HG03575 (cell line): ENCODE measurements at regions not wholly inside any gene's neighbourhood (a gene's known extent, or its start where the extent isn't known, plus 50 kb on each side); places are given as distances from the start of the nearest gene placed in this dataset.
"Not testable (repeated sequence)": the region's sequence is repeated elsewhere in the genome, so short reads cannot be mapped to it uniquely, and the experiment has no call there.

Experiments used
- ATAC-seq: cut with Tn5 transposase; IDR thresholded peaks from one replicate; pipeline ENCODE4 v1.9.1; 2021; ENCODE audit not compliant: unreplicated experiment, insufficient number of reproducible peaks, low FRiP score; ENCODE audit errors: extremely low read depth

DNA sequence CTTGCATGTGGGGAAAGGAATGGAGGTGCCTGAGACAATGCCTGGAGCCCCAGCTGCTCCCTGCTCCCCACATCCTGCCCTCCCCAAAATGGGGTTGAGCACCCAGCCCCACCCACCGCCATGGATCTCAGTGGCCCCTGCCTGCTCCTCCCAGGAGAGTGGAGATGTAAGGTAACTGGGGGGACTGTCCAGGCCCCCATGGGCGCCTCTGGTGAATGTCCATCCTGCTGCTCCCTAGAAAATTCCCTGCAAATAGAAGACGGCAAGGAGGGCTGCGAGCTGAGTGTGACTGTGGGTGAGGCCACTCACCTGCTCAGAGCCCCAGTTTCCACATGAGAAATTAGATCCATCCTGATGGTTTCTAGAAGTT lies 101.6 kb downstream of the RAMP3 start:
- ATAC-seq, result no peak

DNA sequence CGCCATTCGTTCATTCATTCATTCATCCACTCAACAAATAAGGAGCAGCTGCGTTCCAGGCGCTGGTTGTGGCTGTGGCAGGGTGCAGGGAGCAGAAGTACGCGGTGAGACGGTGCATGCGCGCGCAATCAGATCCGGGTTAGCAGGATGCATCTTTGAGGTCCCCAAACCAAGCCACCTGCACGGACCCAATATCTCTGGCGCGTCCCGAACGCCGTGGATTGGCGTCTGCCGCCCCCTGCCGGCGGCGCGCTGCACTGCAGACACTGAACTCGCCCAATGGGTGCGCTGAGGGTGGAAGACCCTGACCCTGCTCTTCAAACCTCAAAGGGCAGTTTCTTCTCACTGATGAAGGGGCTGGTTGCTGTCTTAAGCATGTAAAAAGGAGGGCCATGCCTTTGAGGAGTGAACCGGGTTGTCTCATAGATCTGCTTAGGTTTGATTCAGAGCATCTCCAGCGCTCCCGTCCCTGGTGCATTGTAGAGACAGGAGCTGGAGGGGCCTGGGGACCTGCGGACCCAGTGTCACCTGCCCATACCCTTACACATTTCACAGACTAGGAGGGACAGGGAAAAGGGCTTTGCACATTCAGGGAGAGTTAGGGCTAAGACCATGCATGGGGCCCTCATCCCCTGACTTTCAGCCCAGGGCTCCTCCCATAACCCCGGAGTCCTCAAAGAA lies 102.5 kb downstream of the RAMP3 start:
- ATAC-seq, result no peak

DNA sequence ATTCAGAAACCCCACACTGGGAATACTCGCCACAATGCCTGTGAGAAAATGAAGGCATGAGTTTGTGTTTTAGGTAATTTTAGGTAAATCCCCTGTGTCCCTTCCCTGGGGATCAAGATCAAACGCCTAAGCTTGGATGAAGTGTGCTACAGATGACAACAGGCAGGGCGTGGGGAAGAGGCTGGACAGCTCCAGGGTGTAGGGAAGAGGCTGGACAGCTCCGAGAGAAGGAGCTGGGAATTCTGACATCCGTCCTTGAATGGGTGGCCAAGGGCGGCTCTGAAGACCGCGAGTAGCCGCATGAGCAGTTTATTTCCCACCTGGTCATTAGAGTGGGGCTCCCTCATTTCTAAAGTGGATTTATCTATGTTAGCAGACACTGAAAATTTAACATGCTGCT lies 109.7 kb downstream of the RAMP3 start:
- ATAC-seq, result no peak

DNA sequence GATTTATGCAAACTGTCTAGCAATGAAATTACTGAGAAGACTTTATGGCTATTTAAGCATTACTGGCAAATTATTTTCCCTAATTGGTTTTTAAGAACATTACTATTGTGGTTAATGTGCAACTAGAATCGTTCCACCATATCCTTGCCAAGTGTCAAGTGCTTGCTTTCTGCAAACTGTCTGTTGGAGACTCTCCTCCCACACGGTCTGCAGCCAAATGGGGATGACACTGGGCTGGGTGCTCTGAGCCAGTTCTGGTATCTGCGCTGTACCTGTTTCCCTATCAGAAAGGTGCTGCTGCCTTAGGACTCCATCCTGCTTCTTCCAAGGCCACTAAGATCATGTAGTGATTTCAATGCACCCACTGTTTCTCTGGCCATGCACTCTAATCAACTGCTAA lies 110.4 kb downstream of the RAMP3 start:
- no peak for ATAC-seq

DNA sequence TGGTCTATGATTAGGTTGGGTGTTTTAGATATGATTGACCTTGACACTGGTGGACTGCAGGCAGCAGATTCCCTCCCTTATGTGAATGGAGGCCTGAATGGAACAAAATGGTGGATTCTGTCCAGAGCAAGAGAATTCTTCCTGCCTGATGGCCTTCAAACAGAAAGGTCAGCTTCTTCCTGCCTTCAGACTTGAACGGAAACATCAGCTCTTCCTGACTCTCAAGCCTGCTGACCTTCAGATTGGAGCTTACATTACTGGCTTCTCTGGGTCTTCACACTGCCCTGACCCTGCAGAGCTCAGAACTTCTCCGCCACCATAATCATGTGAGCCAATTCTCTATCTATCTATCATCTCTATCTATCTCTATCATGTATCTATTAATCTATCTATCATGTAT lies 111.6 kb downstream of the RAMP3 start:
- no peak for ATAC-seq

DNA sequence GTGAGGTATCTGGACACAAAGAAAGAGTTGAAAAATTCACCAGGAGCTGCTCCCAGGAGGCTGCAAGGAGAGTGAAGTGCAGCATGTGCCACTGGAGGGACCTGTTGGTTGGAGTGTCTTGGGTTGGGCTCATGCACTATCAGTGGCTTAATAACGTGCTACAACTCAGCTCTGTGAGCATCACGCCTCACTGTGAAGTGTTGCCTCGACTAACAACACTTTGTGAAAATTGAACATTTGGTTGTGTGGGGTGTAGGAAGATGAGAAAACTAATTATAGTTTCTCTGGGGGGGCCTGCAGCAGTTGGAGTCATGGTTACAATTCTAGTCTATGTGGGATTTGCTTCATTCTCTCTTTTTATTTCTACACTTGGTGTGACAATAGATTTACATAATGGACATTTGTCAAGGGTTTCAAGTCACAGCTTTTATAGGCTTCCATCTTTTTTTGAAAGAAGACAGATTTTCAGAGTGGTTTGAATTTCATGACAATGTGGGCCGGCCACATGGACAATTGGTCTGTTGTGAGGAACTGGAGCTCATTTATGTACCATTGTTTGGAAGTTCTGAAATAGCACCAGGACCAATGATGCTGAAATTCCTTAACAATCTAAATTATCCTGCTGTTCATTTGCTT lies 121.3 kb downstream of the RAMP3 start:
- no peak for ATAC-seq

DNA sequence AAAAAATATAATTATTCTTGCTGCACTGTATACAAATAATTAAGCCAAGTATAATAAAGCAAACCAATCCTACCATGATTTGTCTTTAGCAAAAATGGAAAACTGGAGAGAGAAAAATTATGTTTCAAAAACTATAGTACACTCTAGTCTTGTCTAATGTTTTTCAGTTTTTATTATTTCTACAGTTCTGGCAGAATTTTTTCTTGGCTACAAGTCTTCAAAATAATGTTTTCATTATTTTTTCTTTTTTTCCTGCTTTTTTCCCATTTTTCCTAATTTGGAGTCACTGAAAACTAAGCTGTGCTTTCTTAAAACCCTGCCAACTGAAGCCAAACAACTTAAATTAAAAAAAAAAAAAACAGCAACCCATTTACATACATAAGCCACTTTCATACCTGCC lies 132.0 kb downstream of the RAMP3 start:
- not testable (repeated sequence) for ATAC-seq

DNA sequence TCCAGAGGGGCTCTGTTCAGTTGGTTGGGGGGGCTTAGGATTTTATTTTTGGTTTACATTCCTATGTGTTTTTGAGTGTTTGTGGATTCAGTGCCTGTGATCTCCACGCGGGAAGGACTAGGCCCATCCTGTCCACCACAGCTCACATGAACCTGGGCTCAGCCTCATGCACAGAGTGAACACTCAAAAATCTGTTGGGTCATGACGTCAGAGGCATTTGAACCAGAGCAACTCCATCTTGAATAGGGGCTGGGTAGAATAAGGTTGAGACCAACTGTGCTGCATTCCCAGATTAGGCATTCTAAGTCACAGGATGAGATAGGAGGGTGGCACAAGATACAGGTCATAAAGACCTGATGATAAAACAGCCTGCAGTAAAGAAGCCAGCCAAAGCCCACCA lies 133.3 kb downstream of the RAMP3 start:
- no peak for ATAC-seq

DNA sequence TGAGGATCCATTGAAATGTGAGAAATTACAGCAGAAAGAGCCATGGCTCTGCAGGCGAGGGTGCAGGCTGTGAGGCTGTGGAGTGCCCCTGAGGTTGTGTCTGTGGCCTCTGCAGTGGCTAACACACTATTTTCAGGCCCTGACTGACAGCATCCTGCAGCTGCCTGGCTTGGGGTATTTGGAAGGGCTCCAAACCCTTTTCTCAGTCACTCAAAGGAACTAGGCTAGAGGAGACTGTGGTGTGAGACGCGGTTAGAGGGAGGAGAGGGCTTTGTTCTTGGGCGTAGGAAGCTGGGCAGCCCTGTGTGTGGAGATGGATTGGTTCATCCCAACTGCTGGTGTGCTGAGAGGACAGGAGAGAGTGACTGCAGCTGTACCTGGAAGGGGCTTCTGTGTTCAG lies 134.9 kb downstream of the RAMP3 start:
- no peak for ATAC-seq

DNA sequence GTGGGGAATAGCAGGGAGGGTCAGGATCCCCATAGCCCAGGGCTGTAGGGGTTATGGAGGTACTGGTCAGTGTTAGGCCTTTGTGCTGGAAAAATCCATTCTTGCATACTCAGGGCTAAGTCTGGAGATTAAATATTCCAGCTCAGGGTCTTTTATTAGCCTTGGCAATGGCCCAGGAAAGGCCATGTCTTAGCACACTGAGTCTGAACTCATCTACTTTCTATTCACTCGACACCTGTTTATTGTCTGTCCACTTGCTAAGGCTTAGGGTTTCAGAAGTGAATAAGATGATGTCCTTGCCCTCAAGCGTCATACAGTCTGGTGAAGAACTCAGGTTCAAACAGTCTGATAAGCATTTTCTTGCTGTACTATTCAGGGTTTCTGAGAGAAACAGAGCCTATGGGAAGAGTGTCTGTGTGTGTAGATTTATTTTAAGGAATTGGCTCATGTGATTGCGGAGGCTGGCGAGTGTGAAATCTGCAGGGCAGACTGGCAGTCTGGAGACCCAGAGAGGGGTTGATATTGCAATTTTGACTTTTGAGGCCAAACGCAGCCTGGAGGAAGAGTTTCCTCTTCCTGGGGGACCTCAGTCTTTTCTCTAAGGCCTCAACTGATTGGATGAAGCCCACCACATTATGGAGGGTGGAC lies 135.8 kb downstream of the RAMP3 start:
- ATAC-seq, result no peak

DNA sequence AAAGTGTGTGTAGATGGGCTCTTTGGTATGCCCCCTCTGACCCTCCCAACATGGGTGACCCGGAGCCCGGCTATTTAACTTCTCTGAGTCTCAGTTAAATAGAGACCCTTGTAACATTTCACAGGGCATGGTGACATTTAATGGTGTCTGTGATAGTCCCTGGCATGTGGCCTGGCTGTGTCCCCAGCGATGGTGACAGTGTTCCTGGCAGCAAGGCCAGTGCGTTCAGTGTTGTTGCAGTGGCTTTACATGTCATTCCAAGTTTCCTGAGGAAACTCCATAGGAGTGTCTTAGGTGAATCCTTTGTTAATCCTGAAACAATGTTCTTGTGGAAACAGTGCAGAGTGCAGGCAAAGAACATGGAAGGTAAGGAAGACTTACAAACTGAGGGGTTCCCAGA lies 137.0 kb downstream of the RAMP3 start:
- ATAC-seq, result no peak

DNA sequence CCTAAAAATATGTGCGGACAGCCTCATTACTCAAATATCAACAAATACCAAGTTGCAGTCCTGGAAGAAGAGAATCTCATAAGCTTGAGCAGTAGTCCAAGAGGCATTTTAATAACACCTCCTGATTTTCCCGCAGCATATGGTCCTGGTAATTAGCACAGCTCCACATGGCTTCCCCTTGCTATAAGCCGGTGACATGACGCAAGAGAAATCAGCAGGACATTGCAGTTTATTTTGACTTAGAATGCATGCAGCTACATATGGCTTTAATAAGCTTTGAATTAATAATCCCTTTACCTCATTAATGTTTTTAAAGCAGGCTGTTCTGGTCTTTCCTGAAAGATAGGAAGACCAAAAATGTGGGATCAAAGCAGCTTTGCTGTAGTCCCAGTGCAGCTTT lies 137.6 kb downstream of the RAMP3 start:
- ATAC-seq, result no peak

DNA sequence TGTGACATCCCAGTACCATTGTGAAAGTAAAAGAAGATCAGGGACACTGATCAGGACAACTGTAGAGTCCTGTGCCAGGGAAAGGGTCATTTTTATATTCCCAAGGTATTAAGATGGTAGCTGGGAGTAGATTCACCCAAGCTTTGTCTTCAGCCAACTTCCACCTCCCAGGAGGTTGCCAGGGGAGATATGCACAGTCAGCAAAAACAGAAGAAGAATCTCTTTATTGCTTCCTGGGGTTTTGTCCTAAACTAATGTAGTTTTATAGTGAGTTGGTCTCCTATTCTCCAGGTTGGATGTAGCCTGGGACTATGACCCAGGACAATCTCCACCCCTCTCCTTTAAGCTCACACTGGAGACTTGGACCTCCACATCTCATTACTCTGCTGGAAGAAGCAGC lies 139.2 kb downstream of the RAMP3 start:
- ATAC-seq, result no peak

DNA sequence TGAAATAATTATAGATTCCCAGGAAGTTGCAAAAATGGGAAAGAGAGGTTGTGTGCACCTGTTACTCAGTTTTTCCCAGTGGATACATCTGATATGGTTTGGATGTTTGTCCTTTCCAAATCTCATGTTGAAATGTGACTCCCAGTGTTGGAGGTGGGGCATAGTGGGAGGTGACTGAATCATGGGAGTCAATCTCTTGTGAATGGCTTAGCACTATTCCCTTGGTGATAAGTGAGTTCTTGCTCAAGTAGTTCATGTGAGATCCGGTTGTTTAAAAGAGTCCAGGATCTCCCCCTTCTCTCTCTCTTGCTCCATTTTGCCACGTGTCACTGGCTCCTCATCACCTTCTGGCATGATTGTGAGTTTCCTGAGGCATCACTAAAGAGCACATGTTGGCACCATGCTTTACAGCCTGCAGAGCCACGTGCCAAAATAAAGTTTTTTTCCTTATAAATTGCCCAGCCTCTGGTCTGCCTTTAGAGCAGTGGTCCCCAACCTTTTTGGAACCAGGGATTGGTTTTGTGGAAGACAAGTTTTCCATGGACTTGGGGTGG lies 149.2 kb downstream of the RAMP3 start:
- no peak for ATAC-seq

DNA sequence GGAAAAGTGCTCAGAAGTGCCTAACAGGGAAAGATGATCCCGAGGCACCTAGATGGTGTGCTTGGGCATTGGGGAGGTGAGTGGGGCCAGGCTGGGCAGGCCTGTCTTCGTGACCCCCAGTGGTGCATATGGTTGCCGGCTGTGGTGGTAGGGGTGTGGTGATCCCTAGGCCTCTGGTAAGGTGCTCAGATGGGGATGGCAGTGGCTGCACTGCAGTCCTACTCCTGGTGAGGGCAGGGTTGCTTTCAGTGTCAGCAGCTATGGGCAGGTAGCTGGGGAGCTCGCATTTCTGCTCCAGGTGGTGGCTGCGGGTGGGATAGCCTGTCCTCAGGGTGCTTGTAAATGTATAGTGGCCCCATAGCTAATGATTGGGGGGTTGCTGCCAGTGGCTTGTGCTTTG lies 154.0 kb downstream of the RAMP3 start:
- ATAC-seq, result no peak

DNA sequence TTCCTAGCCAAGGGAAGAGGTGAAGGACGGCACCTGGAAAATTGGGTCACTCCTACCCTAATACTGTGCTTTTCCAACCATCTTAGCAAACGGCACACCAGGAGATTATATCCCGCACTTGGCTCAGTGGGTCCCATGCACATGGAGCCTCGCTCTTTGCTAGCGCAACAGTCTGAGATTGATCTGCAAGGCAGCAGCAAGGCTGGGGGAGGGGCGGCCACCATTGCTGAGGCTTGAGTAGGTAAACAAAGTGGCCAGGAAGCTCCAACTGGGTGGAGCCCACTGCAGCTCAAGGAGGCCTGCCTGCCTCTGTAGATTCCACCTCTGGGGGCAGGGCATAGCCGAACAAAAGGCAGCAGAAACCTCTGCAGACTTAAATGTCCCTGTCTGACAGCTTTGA lies 157.9 kb downstream of the RAMP3 start:
- ATAC-seq, result not testable (repeated sequence)

DNA sequence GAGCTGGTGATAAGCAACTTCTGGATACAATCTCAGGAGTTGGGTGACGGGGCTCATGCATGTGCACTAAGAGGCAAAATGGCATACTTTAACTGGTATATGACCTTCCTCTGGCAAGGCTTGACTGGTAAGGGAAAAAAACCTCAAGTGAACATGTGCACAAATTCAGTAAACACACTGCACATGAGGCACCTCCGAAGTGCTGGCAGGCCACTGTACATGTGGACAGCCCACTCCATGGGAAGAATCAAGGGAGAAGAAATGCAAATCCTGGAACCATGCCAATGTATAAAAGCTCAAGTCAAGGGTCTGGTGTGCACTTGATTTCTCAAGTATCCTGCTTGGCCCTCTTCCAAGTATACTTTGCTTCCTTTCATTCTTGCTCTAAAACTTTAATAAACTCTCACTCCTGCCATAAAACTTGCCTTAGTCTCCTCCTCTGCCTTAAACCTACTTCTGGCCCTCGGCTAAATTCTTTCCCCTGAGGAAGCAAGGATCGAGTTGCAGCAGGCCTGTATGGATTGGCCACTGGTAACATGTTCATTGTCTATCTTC lies 167.2 kb downstream of the RAMP3 start:
- no peak for ATAC-seq

DNA sequence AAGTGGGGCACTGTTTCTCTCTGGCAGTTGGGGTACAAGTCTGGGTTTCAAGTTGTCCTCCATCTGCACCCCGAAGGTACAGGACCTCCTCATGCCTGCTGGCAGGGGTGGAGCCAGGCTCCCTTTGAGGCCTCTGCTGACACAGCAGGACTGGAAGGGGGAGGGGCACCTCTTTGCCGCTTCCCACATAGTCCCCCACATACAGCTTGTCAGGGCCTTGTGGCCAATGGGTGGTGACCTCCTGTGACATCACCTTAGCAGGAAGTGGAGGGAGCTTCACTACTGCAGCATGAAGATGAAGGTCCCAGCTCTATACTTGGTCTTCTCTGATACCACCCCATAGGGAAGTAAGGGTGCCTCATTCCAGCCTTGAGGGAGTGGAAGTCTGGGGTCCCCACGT lies 167.8 kb downstream of the RAMP3 start:
- no peak for ATAC-seq

DNA sequence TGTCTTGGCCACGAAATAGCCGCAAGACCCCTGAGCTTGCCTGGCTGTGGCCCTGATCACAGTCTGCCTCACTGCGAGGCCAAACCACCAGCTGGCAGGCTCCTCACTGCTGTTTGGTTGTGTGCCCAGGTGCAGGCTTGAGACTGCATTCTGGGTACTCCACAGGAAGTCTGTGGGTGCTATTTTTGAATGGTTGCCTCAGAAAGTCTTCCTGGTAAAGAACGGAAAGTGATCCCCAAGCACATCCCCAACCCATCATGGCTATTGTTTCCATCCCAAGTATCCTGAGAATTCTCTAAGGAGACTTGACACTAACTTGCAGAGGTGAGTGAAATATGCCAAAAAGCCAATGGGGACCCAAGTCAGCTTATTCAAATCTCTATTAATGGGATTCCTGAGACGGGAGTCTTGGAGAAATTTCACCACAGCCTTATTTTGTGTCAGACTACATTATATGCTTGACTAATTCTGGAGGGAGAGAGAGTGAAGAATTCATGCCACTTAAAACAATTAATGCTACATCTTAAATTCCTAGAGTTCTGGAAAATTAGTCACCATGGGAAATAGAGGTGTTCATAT lies 170.9 kb downstream of the RAMP3 start:
- no peak for ATAC-seq

DNA sequence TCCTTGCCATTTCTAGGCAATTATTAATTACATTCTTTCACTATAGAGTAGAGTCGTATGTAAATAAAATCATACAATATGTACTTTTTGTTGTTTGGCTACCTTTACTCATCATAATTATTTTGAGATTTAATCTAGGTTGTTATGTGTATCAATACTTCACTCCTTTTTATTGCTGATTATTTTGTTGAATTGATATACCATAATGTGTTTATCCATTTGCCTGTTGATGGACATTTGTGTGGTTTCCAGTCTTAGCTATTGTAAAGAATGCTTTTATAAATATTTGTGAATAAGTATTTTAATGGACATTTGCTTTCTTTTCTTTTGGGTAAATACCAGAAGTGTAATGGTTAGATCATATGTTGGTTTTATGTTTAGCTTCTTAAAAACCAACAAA lies 174.0 kb downstream of the RAMP3 start:
- no peak for ATAC-seq
